ENCODE measurements at regions not wholly inside any gene's neighbourhood (a gene's known extent, or its start where the extent isn't known, plus 50 kb on each side); places are given as distances from the start of the nearest gene placed in this dataset.
"Not testable (repeated sequence)": the region's sequence is repeated elsewhere in the genome, so short reads cannot be mapped to it uniquely, and the experiment has no call there.

- DNase-seq (ENCODE audit: low read depth) = no peak
- no peak for TF ChIP-seq CTCF (IDR thresholded peaks at IDR 0.05; ENCODE audit: insufficient read depth, low read depth, low read length)
- H3K4me3 ChIP-seq (ENCODE audit: low read depth, low read length) = no peak overlapping the region
Measured at GRCh38 chr14:43147485-43147884, 1359.6 kb downstream of the FSCB start.

- no peak overlapping the region for H3K4me3 ChIP-seq (ENCODE audit: low read depth, low read length)
- TF ChIP-seq CTCF (IDR thresholded peaks at IDR 0.05; ENCODE audit: insufficient read depth, low read depth, low read length) = no peak
- no peak for DNase-seq (ENCODE audit: low read depth)
Measured at GRCh38 chr14:43145361-43145760, 1361.7 kb downstream of the FSCB start.

DNA sequence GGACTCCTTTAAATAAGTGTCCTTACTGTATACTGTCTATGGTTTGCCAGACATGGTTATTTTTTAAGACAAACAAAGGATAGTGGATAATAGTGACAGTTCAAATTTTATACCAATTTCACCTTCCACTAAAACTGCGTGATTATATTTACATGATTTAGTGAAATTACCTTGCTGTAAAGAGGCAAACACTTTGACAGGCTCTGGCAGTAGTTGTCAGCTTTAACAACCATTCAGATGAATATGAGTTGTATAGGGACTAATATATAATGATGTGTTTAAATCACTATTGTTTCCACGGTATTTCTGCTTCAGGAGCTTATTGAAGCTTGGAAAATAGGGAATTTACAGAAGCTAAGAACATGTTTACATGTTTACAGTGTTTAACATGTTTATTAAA lies 1364.0 kb downstream of the FSCB start:
- H3K4me3 ChIP-seq (ENCODE audit: low read depth, low read length) = no peak overlapping the region
- no peak for DNase-seq (ENCODE audit: low read depth)
- no peak for TF ChIP-seq CTCF (IDR thresholded peaks at IDR 0.05; ENCODE audit: insufficient read depth, low read depth, low read length)

- TF ChIP-seq CTCF (IDR thresholded peaks at IDR 0.05; ENCODE audit: insufficient read depth, low read depth, low read length) = no peak
Measured at GRCh38 chr14:43141636-43142191, 1365.4 kb downstream of the FSCB start.

GRCh38 chr14:43140453-43140852 lies 1366.6 kb downstream of the FSCB start:
- H3K4me3 ChIP-seq (ENCODE audit: low read depth, low read length) = no peak overlapping the region
- DNase-seq (ENCODE audit: low read depth) = no peak
- TF ChIP-seq CTCF (IDR thresholded peaks at IDR 0.05; ENCODE audit: insufficient read depth, low read depth, low read length) = no peak

More at GRCh38 chr14:43141636-43142191, 1365.4 kb downstream of the FSCB start:
- no peak for DNase-seq (ENCODE audit: low read depth)
- H3K4me3 ChIP-seq (ENCODE audit: low read depth, low read length) = no peak overlapping the region

DNA sequence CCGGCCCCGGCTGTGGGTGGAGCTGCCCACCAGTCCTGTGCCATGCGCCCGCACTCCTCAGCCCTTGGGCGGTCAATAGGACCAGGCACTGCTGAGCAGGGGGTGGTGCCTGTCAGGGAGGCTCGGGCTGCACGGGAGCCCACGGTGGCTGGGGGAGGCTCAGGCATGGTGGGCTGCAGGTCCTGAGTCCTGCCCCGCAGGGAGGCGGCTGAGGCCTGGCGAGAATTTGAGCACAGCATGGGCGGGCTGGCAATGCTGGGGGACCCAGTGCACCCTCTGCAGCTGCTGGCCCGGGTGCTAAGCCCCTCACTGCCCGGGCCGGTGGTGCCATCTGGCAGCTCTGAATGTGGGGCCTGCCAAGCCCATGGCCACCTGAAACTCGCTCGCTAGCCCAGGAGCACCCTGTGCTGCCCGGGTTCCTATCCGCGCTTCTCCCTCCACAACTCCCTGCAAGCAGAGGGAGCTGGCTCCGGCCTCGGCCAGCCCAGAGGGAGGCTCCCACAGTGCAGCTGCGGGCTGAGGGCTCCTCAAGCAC lies 1371.1 kb downstream of the FSCB start:
- no peak overlapping the region for H3K4me3 ChIP-seq (ENCODE audit: low read depth, low read length)
- DNase-seq (ENCODE audit: low read depth) = no peak
- TF ChIP-seq CTCF (IDR thresholded peaks at IDR 0.05; ENCODE audit: insufficient read depth, low read depth, low read length) = no peak

GRCh38 chr14:43132441-43132840 lies 1374.6 kb downstream of the FSCB start:
- no peak overlapping the region for H3K4me3 ChIP-seq (ENCODE audit: low read depth, low read length)
- DNase-seq (ENCODE audit: low read depth) = no peak
- TF ChIP-seq CTCF (IDR thresholded peaks at IDR 0.05; ENCODE audit: insufficient read depth, low read depth, low read length) = no peak

DNA sequence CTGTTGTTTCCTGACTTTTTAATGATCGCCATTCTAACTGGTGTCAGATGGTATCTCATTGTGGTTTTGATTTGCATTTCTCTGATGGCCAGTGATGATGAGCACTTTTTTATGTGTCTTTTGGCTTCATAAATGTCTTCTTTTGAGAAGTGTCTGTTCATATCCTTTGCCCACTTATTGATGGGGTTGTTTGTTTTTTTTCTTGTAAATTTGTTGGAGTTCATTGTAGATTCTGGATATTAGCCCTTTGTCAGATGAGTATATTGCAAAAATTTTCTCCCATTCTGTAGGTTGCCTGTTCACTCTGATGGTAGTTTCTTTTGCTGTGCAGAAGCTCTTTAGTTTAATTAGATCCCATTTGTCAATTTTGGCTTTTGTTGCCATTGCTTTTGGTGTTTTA lies 1378.7 kb downstream of the FSCB start:
- not testable (repeated sequence) for H3K4me3 ChIP-seq (ENCODE audit: low read depth, low read length); DNase-seq (ENCODE audit: low read depth)

- not testable (repeated sequence) for DNase-seq (ENCODE audit: low read depth); H3K4me3 ChIP-seq (ENCODE audit: low read depth, low read length)
Measured at GRCh38 chr14:43127874-43128273, 1379.2 kb downstream of the FSCB start.

Measured in fibroblast of villous mesenchyme (primary cell).